Osteoblast (primary cell): ENCODE measurements at regions not wholly inside any gene's neighbourhood (a gene's known extent, or its start where the extent isn't known, plus 50 kb on each side); places are given as distances from the start of the nearest gene placed in this dataset.
"Not testable (repeated sequence)": the region's sequence is repeated elsewhere in the genome, so short reads cannot be mapped to it uniquely, and the experiment has no call there.

ENCODE experiments used
- DNase-seq: peaks from one replicate; pipeline ENCODE4 v3.0.0; 2011; ENCODE audit warnings: low spot score, mixed read lengths; ENCODE audit not compliant: insufficient read length; ENCODE audit errors: missing footprints
- H2AFZ ChIP-seq: 2 replicates; pipeline ENCODE4 v1.6.0; 2011; ENCODE audit warnings: mild to moderate bottlenecking, low read length
- H3K27ac ChIP-seq: 2 replicates; pipeline ENCODE4 v1.5.1; 2011; ENCODE audit warnings: mild to moderate bottlenecking, low read depth, low read length, moderate library complexity
- H3K27me3 ChIP-seq: 2 replicates; pipeline ENCODE4 v1.6.0; 2012; ENCODE audit warnings: mild to moderate bottlenecking, control low read depth, inconsistent platforms, low read length, moderate library complexity; ENCODE audit not compliant: insufficient read depth
- H3K36me3 ChIP-seq: 2 replicates; pipeline ENCODE4 v1.5.1; 2011; ENCODE audit warnings: mild to moderate bottlenecking, low read length, control low read depth, moderate library complexity; ENCODE audit not compliant: insufficient read depth
- H3K4me1 ChIP-seq: 2 replicates; pipeline ENCODE4 v1.5.1; 2011; ENCODE audit warnings: mild to moderate bottlenecking, low read length, control low read depth, moderate library complexity; ENCODE audit not compliant: insufficient read depth
- H3K4me2 ChIP-seq: 2 replicates; pipeline ENCODE4 v1.6.0; 2011; ENCODE audit warnings: mild to moderate bottlenecking, low read length; ENCODE audit not compliant: insufficient read depth
- H3K4me3 ChIP-seq: fragments of 200-600 bp; sonication (generic); 3 replicates; pipeline ENCODE4 v1.5.1; 2012; ENCODE audit warnings: mild to moderate bottlenecking, low read length, inconsistent platforms; ENCODE audit not compliant: insufficient read depth
- H3K79me2 ChIP-seq: 2 replicates; pipeline ENCODE4 v1.6.0; 2012; ENCODE audit warnings: mild to moderate bottlenecking, low read length, control low read depth, inconsistent platforms; ENCODE audit not compliant: insufficient read depth
- H3K9me3 ChIP-seq: 2 replicates; pipeline ENCODE4 v1.5.1; 2011; ENCODE audit warnings: low read depth, low read length, control low read depth
- H4K20me1 ChIP-seq: 2 replicates; pipeline ENCODE4 v1.6.0; 2012; ENCODE audit warnings: mild to moderate bottlenecking, low read length, control low read depth; ENCODE audit not compliant: insufficient read depth
- TF ChIP-seq, protein P1 (sequence below): IDR thresholded peaks from 2 replicates; pipeline ENCODE4 v1.5.1; 2011; ENCODE audit warnings: mild to moderate bottlenecking, low read depth, low read length, moderate library complexity; ENCODE audit errors: extremely low read depth

DNA sequence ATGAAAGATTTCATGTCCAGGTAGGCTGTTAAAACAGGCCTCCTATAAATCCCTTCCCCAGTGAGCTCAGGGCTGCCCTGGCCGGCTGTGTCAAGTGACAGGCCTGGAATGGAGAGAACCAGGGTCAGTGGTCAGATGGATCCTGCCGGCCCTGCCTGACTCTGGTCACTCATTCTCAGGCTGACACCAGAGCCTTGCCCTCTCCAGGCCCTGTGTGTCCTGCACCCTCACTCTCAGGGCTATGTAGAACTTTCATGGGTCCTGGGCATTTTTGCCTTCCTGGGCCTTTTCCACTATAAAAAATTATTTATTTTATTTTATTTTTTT lies 82.0 kb upstream of the RGPD5 start:
- no peak overlapping the region for H3K4me3 ChIP-seq
- TF ChIP-seq, protein P1, sequence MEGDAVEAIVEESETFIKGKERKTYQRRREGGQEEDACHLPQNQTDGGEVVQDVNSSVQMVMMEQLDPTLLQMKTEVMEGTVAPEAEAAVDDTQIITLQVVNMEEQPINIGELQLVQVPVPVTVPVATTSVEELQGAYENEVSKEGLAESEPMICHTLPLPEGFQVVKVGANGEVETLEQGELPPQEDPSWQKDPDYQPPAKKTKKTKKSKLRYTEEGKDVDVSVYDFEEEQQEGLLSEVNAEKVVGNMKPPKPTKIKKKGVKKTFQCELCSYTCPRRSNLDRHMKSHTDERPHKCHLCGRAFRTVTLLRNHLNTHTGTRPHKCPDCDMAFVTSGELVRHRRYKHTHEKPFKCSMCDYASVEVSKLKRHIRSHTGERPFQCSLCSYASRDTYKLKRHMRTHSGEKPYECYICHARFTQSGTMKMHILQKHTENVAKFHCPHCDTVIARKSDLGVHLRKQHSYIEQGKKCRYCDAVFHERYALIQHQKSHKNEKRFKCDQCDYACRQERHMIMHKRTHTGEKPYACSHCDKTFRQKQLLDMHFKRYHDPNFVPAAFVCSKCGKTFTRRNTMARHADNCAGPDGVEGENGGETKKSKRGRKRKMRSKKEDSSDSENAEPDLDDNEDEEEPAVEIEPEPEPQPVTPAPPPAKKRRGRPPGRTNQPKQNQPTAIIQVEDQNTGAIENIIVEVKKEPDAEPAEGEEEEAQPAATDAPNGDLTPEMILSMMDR, result no peak
- no peaks in the 10 kb centered on the region for H3K36me3 ChIP-seq
- H3K27ac ChIP-seq, result no peak overlapping the region
- no peaks in the 10 kb centered on the region for H3K9me3 ChIP-seq
- H3K4me2 ChIP-seq, result no peak overlapping the region
- no peaks in the 10 kb centered on the region for H4K20me1 ChIP-seq
- H3K79me2 ChIP-seq, result no peaks in the 10 kb centered on the region
- H3K27me3 ChIP-seq, result no peaks in the 10 kb centered on the region
- H3K4me1 ChIP-seq, result no peaks in the 10 kb centered on the region
- peak overlapping the region; percentile 45 for H2AFZ ChIP-seq
- no peak for DNase-seq

- Histone ChIP-seq H3K4me3 (no peak overlapping the region), H3K79me2 (no peaks in the 10 kb centered on the region), H3K9me3 (no peaks in the 10 kb centered on the region), H3K4me1 (no peaks in the 10 kb centered on the region), H3K27me3 (no peaks in the 10 kb centered on the region), H3K36me3 (no peaks in the 10 kb centered on the region), H3K4me2 (no peak overlapping the region), H2AFZ (no peak overlapping the region), H4K20me1 (no peaks in the 10 kb centered on the region), H3K27ac (no peak overlapping the region)
- TF ChIP-seq, protein P1, result no peak
- no peak for DNase-seq
Measured at GRCh38 chr2:109712746-109713145, 81.4 kb upstream of the RGPD5 start.

- TF ChIP-seq, protein P1, result peak; percentile 57
- H3K27ac ChIP-seq, result no peak overlapping the region
- no peak overlapping the region for H3K4me3 ChIP-seq
- DNase-seq, result no peak
- H3K4me2 ChIP-seq, result no peak overlapping the region
- H3K79me2 ChIP-seq, result no peaks in the 10 kb centered on the region
- no peaks in the 10 kb centered on the region for H3K36me3 ChIP-seq
- H3K9me3 ChIP-seq, result no peaks in the 10 kb centered on the region
- H4K20me1 ChIP-seq, result no peaks in the 10 kb centered on the region
- H2AFZ ChIP-seq, result no peak overlapping the region
- H3K27me3 ChIP-seq, result peaks cover 3% of the 10 kb centered on the region
- no peaks in the 10 kb centered on the region for H3K4me1 ChIP-seq
Measured at GRCh38 chr2:109715313-109715805, 78.7 kb upstream of the RGPD5 start.

GRCh38 chr2:109716596-109716995 lies 77.5 kb upstream of the RGPD5 start:
- not testable (repeated sequence) for H3K27ac ChIP-seq, H3K4me1 ChIP-seq, DNase-seq, H3K36me3 ChIP-seq, H3K79me2 ChIP-seq, H4K20me1 ChIP-seq, H3K9me3 ChIP-seq, H3K27me3 ChIP-seq, H3K4me3 ChIP-seq, H2AFZ ChIP-seq, H3K4me2 ChIP-seq
